H1 (cell line): ENCODE measurements at regions not wholly inside any gene's neighbourhood (a gene's known extent, or its start where the extent isn't known, plus 50 kb on each side); places are given as distances from the start of the nearest gene placed in this dataset.

ENCODE experiments used
- CTCF ChIA-PET: fragments of 300-600 bp; sonication (Branson Sonifier 250); formaldehyde crosslinking; loops from one replicate; lab custom pipeline; 2021; ENCODE audit not compliant: partially characterized antibody; lab: Charles Lee
- POLR2A ChIA-PET: fragments of 300-600 bp; sonication (Branson Sonifier 250); formaldehyde crosslinking; loops from one replicate; lab custom pipeline; 2021; ENCODE audit warnings: inconsistent platforms; ENCODE audit not compliant: partially characterized antibody; lab: Charles Lee
- DNase-seq, 2 experiments: peaks; one replicate each; pipeline versions ENCODE4 v3.0.0 to v3.0.0-alpha.2; 2010 to 2022; ENCODE audit warnings: low spot score in 2 of 2, low read depth in 1 of 2, mixed read lengths in 1 of 2
- FAIRE-seq: peaks from 2 replicates; lab custom pipeline; 2011; peaks lifted over from hg19 to GRCh38; lab: Jason Lieb, UNC
- H2AFZ ChIP-seq: 2 replicates; pipeline ENCODE4 v1.8.1; 2012; ENCODE audit warnings: low read length, inconsistent platforms
- H2AK5ac ChIP-seq: 2 replicates; pipeline ENCODE4 v1.6.1; 2013; ENCODE audit warnings: low read depth, low read length
- H2BK120ac ChIP-seq: replicated peaks from 2 replicates; pipeline ENCODE3; 2013; ENCODE audit warnings: low read depth, low read length, inconsistent platforms
- H2BK12ac ChIP-seq: 2 replicates; pipeline ENCODE4 v1.6.1; 2013; ENCODE audit warnings: low read depth, low read length
- H2BK15ac ChIP-seq: 2 replicates; pipeline ENCODE4 v1.6.1; 2013; ENCODE audit warnings: low read length
- H2BK20ac ChIP-seq: 2 replicates; pipeline ENCODE4 v1.6.1; 2013; ENCODE audit warnings: low read length
- H2BK5ac ChIP-seq: 2 replicates; pipeline ENCODE4 v1.6.1; 2013; ENCODE audit warnings: low read depth, low read length
- H3K14ac ChIP-seq: 2 replicates; pipeline ENCODE4 v1.6.1; 2013; ENCODE audit warnings: inconsistent platforms; ENCODE audit not compliant: insufficient read length
- H3K18ac ChIP-seq: 2 replicates; pipeline ENCODE4 v1.6.1; 2013; ENCODE audit warnings: low read length; ENCODE audit errors: extremely low read depth
- H3K23ac ChIP-seq: 2 replicates; pipeline ENCODE4 v1.6.1; 2013; ENCODE audit warnings: inconsistent platforms; ENCODE audit not compliant: insufficient read length
- H3K23me2 ChIP-seq: 2 replicates; pipeline ENCODE4 v1.6.1; 2013; ENCODE audit warnings: low read depth, low read length
- H3K27ac ChIP-seq: 2 replicates; pipeline ENCODE4 v1.6.1; 2011; ENCODE audit warnings: low read depth, low read length, inconsistent platforms
- H3K27me3 ChIP-seq, 4 experiments: replicated peaks in 1 of 4; 1 replicate in 1 of 4; 2 replicates in 3 of 4; pipeline versions ENCODE4 v1.6.1 to v1.8.1; 2011 to 2013; ENCODE audit warnings: low read length in 3 of 4, mild to moderate bottlenecking in 3 of 4, inconsistent platforms in 2 of 4, mixed read lengths in 2 of 4, moderate library complexity in 1 of 4; ENCODE audit not compliant: control insufficient read depth in 3 of 4, insufficient read depth in 3 of 4; ENCODE audit errors: extremely low read depth in 1 of 4
- H3K36me3 ChIP-seq, 4 experiments: 2 replicates each; pipeline versions ENCODE4 v1.6.1 to v1.8.1; 2011 to 2013; ENCODE audit warnings: mild to moderate bottlenecking in 4 of 4, low read length in 3 of 4, moderate library complexity in 2 of 4, control low read depth in 1 of 4, inconsistent platforms in 1 of 4; ENCODE audit not compliant: insufficient read depth in 4 of 4, control insufficient read depth in 2 of 4
- H3K4ac ChIP-seq: replicated peaks from 2 replicates; pipeline ENCODE3; 2013; ENCODE audit warnings: low read length, low read depth, mixed read lengths, inconsistent platforms; ENCODE audit not compliant: insufficient read length
- H3K4me1 ChIP-seq, 4 experiments: replicated peaks in 1 of 4; 1 replicate in 1 of 4; 2 replicates in 3 of 4; pipeline versions ENCODE4 v1.6.1 to v1.8.1; 2011 to 2013; ENCODE audit warnings: low read length in 3 of 4, inconsistent platforms in 2 of 4, mixed read lengths in 1 of 4; ENCODE audit not compliant: insufficient read depth in 4 of 4, control insufficient read depth in 3 of 4
- H3K4me2 ChIP-seq, 2 experiments: 2 replicates each; pipeline versions ENCODE4 v1.6.1 to v1.8.1; 2011 to 2013; ENCODE audit warnings: low read depth in 2 of 2, low read length in 2 of 2, control low read depth in 1 of 2, inconsistent platforms in 1 of 2, mild to moderate bottlenecking in 1 of 2; ENCODE audit not compliant: insufficient read depth in 1 of 2
- H3K4me3 ChIP-seq, 4 experiments: fragments of 200-600, 300-600 bp in 1 of 4; sonication (generic), shearing (Covaris generic), sonication (Bioruptor Twin) in 1 of 4; 2 replicates each; pipeline versions ENCODE4 v1.5.1 to v1.8.1; 2011 to 2016; ENCODE audit warnings: low read length in 4 of 4, low read depth in 3 of 4, control low read depth in 2 of 4, inconsistent platforms in 2 of 4, mild to moderate bottlenecking in 2 of 4, mixed read lengths in 1 of 4, moderate library complexity in 1 of 4; ENCODE audit not compliant: insufficient read depth in 2 of 4; ENCODE audit errors: extremely low read depth in 1 of 4
- H3K56ac ChIP-seq: replicated peaks from 2 replicates; pipeline ENCODE3; 2013; ENCODE audit warnings: low read depth, mild to moderate bottlenecking, mixed read lengths, low read length, inconsistent platforms; ENCODE audit not compliant: insufficient read length
- H3K79me1 ChIP-seq: 2 replicates; pipeline ENCODE4 v1.6.1; 2013; ENCODE audit warnings: low read depth, low read length, control low read depth
- H3K79me2 ChIP-seq, 2 experiments: 2 replicates each; pipeline versions ENCODE4 v1.6.1 to v1.8.1; 2012 to 2013; ENCODE audit warnings: low read length in 2 of 2, mild to moderate bottlenecking in 2 of 2, inconsistent platforms in 1 of 2; ENCODE audit not compliant: insufficient read depth in 2 of 2, control insufficient read depth in 1 of 2
- H3K9ac ChIP-seq, 4 experiments: replicated peaks in 1 of 4; 1 replicate in 1 of 4; 2 replicates in 3 of 4; pipeline versions ENCODE4 v1.6.1 to v1.8.1; 2011 to 2013; ENCODE audit warnings: low read depth in 3 of 4, low read length in 3 of 4, control low read depth in 2 of 4, mild to moderate bottlenecking in 2 of 4, moderate library complexity in 2 of 4, inconsistent platforms in 1 of 4; ENCODE audit errors: extremely low read depth in 1 of 4
- H3K9me3 ChIP-seq, 2 experiments: 2 replicates each; pipeline versions ENCODE4 v1.6.1 to v1.8.1; 2012 to 2013; ENCODE audit warnings: mild to moderate bottlenecking in 2 of 2, moderate library complexity in 2 of 2, control low read depth in 1 of 2, inconsistent platforms in 1 of 2, low read depth in 1 of 2, low read length in 1 of 2, mixed read lengths in 1 of 2; ENCODE audit not compliant: insufficient read depth in 2 of 2
- H4K20me1 ChIP-seq, 2 experiments: replicated peaks in 1 of 2; 2 replicates each; pipeline versions ENCODE3 to v1.8.1; 2011 to 2013; ENCODE audit warnings: inconsistent platforms in 2 of 2, low read length in 2 of 2, mild to moderate bottlenecking in 1 of 2; ENCODE audit not compliant: insufficient read depth in 2 of 2, control insufficient read depth in 1 of 2
- H4K5ac ChIP-seq: 2 replicates; pipeline ENCODE4 v1.6.1; 2013; ENCODE audit warnings: low read length, low read depth, mixed read lengths, inconsistent platforms; ENCODE audit not compliant: insufficient read length
- H4K8ac ChIP-seq: 2 replicates; pipeline ENCODE4 v1.8.0; 2013; ENCODE audit warnings: mild to moderate bottlenecking, moderate library complexity, low read length, inconsistent platforms; ENCODE audit not compliant: insufficient read depth; ENCODE audit errors: extremely low read depth
- H4K91ac ChIP-seq: replicated peaks from 2 replicates; pipeline ENCODE3; 2013; ENCODE audit warnings: low read length, mixed read lengths, inconsistent platforms; ENCODE audit not compliant: insufficient read length
- ATF2 ChIP-seq: IDR thresholded peaks from 2 replicates; pipeline ENCODE4 v1.6.1; 2012; ENCODE audit warnings: low read length, inconsistent platforms
- BCL11A ChIP-seq, 2 experiments: IDR thresholded peaks; one replicate each; pipeline ENCODE4 v1.6.1; 2011; ENCODE audit warnings: low read depth in 2 of 2, low read length in 2 of 2, mild to moderate bottlenecking in 2 of 2
- FOSL1 ChIP-seq: IDR thresholded peaks from 2 replicates; pipeline ENCODE4 v1.6.1; 2011; ENCODE audit warnings: mild to moderate bottlenecking, low read depth, low read length, moderate library complexity; ENCODE audit not compliant: insufficient read depth
- KDM1A ChIP-seq: fragments of 200-600, 300-600 bp; sonication (generic); IDR thresholded peaks from 2 replicates; pipeline ENCODE4 v1.7.1; 2016; ENCODE audit warnings: mild to moderate bottlenecking, low read length, borderline replicate concordance
- NRF1 ChIP-seq: IDR thresholded peaks from 2 replicates; pipeline ENCODE4 v1.6.1; 2011; ENCODE audit warnings: mild to moderate bottlenecking, low read depth, low read length, improper control_type of control experiment
- RBBP5 ChIP-seq: IDR thresholded peaks from 2 replicates; pipeline ENCODE4 v1.7.1; 2012; ENCODE audit warnings: low read depth, mild to moderate bottlenecking, inconsistent platforms, low read length, moderate library complexity, borderline replicate concordance
- SRF ChIP-seq: IDR thresholded peaks from 2 replicates; pipeline ENCODE4 v1.6.1; 2011; ENCODE audit warnings: mild to moderate bottlenecking, low read depth, low read length, moderate library complexity
- TAF7 ChIP-seq: optimal IDR thresholded peaks from 2 replicates; pipeline ENCODE3; 2011; ENCODE audit warnings: low read depth, mild to moderate bottlenecking, inconsistent platforms, low read length, moderate library complexity, borderline replicate concordance
- WGBS, 2 experiments: shearing (Covaris generic) in 1 of 2; methylation state at CpG; one replicate each; pipeline versions ENCODE4 v1.1.6 to v1.1.7; 2013 to 2015; ENCODE audit warnings: low lambda C conversion rate in 2 of 2, mixed read lengths in 2 of 2, inconsistent platforms in 1 of 2, low coverage in 1 of 2, missing lambda C conversion rate in 1 of 2; ENCODE audit not compliant: insufficient replicate concordance in 2 of 2, insufficient coverage in 1 of 2, insufficient read length in 1 of 2; ENCODE audit errors: extremely low coverage in 1 of 2, missing lambda C conversion rate in 1 of 2; 5-methylcytosine and 5-hydroxymethylcytosine counted together

DNA sequence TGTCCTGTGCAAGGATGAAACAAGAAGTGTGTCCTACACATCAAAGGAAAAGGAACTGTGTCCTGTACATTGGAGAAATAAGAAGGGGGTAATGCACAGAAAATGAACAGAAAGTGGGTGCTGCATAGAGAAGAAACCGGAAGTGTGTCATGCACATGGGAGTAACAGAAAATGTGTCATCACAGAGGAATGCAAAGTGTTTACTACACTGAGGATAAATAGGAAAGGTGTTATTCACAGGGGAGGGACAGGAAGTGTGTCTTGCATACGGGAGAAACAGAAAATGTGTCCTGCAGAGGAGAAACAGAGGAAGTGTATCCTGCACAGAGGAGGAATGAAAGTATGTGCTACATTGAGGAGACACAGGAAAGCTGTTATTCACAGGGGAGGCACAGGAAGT lies 834.9 kb downstream of the CDY2B start:
- H3K23ac ChIP-seq, result no peak overlapping the region
- H3K4me1 ChIP-seq, result no peaks in the 10 kb centered on the region
- H3K23me2 ChIP-seq, result no peaks in the 10 kb centered on the region
- no peak for DNase-seq
- H2AK5ac ChIP-seq, result no peak overlapping the region
- no peaks in the 10 kb centered on the region for H3K36me3 ChIP-seq
- no peak overlapping the region for H3K14ac ChIP-seq
- CTCF ChIA-PET, result no interaction called here
- H3K79me2 ChIP-seq, result no peaks in the 10 kb centered on the region
- H3K9ac ChIP-seq, result no peak overlapping the region
- no peak overlapping the region for H2BK12ac ChIP-seq
- H3K4me2 ChIP-seq, result no peak overlapping the region
- POLR2A ChIA-PET, result no interaction called here
- no peak overlapping the region for H4K91ac ChIP-seq
- no peaks in the 10 kb centered on the region for H3K9me3 ChIP-seq
- H4K20me1 ChIP-seq, result no peaks in the 10 kb centered on the region
- H2BK15ac ChIP-seq, result no peak overlapping the region
- H2BK120ac ChIP-seq, result no peak overlapping the region
- no peak overlapping the region for H2BK5ac ChIP-seq
- H2AFZ ChIP-seq, result no peak overlapping the region
- no peak overlapping the region for H3K18ac ChIP-seq
- no peak overlapping the region for H3K56ac ChIP-seq
- FAIRE-seq, result no peak
- 76% methylated on average over 2 of the region's 2 CpGs; no CpG with 5 or more reads in 1 of the 2 experiments for whole genome bisulfite sequencing, 2 experiments
- no peak overlapping the region for H4K5ac ChIP-seq
- H4K8ac ChIP-seq, result no peak overlapping the region
- H3K4ac ChIP-seq, result no peak overlapping the region
- no peaks in the 10 kb centered on the region for H3K79me1 ChIP-seq
- no peak overlapping the region for H3K4me3 ChIP-seq
- H3K27ac ChIP-seq, result no peak overlapping the region
- H2BK20ac ChIP-seq, result no peak overlapping the region
- no peak for TF ChIP-seq FOSL1
- TF ChIP-seq ATF2, result no peak
- TF ChIP-seq RBBP5, result no peak
- TF ChIP-seq BCL11A (IDR thresholded peaks at IDR 0.05; ENCODE audit: low read depth in 2 of 2, low read length in 2 of 2), result no peak
- TF ChIP-seq TAF7, result no peak
- no peak for TF ChIP-seq NRF1
- no peak for TF ChIP-seq SRF
- no peak for TF ChIP-seq KDM1A
- H3K27me3 ChIP-seq, result no peaks in the 10 kb centered on the region
